Testis (tissue), 2 donors: ENCODE measurements at regions not wholly inside any gene's neighbourhood (a gene's known extent, or its start where the extent isn't known, plus 50 kb on each side); places are given as distances from the start of the nearest gene placed in this dataset.

Experiments
- POLR2A ChIP-seq: fragments of 450-650 bp; IDR thresholded peaks from one replicate; pipeline ENCODE4 v1.6.1; 2017; ENCODE audit warnings: antibody characterized with exemption, mild to moderate bottlenecking, moderate library complexity
- TF ChIP-seq, protein P1 (sequence below), 3 experiments: fragments of 450-650 bp in 2 of 3; fragments of 200-600 bp in 1 of 3; sonication (generic) in 1 of 3; IDR thresholded peaks; one replicate each; pipeline ENCODE4 v1.5.1; 2016 to 2019; ENCODE audit warnings: antibody characterized with exemption in 3 of 3, mild to moderate bottlenecking in 2 of 3, moderate library complexity in 1 of 3

DNA sequence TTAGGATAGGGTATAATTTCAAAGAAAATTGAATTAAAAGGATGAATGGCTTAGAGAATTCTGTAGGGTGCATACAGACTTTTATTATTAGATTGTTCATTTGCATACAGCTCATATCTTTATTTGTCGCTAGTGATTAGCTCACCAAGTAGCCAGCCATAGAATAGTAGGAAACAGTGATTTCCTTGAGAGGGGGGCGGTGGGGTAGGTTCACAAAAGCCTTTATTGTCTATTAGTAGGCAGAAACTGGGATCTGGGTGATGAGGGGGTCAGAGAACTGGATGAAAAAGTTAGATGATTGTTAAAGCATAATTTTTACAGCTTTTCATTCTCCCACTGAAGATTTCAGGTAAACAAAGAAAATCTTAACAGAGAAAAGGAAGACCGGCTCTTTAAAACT lies 77.6 kb upstream of the RAP2B start:
- TF ChIP-seq, protein P1, sequence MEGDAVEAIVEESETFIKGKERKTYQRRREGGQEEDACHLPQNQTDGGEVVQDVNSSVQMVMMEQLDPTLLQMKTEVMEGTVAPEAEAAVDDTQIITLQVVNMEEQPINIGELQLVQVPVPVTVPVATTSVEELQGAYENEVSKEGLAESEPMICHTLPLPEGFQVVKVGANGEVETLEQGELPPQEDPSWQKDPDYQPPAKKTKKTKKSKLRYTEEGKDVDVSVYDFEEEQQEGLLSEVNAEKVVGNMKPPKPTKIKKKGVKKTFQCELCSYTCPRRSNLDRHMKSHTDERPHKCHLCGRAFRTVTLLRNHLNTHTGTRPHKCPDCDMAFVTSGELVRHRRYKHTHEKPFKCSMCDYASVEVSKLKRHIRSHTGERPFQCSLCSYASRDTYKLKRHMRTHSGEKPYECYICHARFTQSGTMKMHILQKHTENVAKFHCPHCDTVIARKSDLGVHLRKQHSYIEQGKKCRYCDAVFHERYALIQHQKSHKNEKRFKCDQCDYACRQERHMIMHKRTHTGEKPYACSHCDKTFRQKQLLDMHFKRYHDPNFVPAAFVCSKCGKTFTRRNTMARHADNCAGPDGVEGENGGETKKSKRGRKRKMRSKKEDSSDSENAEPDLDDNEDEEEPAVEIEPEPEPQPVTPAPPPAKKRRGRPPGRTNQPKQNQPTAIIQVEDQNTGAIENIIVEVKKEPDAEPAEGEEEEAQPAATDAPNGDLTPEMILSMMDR (IDR thresholded peaks at IDR 0.05), result no peak
- TF ChIP-seq POLR2A, result no peak
